Chondrocyte (in vitro differentiated cells): ENCODE measurements at regions not wholly inside any gene's neighbourhood (a gene's known extent, or its start where the extent isn't known, plus 50 kb on each side); places are given as distances from the start of the nearest gene placed in this dataset.

Experiments
- DNase-seq: peaks from one replicate; pipeline ENCODE4 v3.0.0; 2021; ENCODE audit warnings: mixed read lengths, low spot score
- H3K27ac Mint-ChIP-seq: one replicate; pipeline ENCODE4 v1.8.0; 2021; ENCODE audit warnings: mild to moderate bottlenecking, moderate library complexity, mixed read lengths; ENCODE audit not compliant: unreplicated experiment
- H3K27me3 Mint-ChIP-seq: 2 replicates; pipeline ENCODE4 v1.8.0; 2021; ENCODE audit warnings: low read depth, mixed read lengths
- H3K36me3 Mint-ChIP-seq: 2 replicates; pipeline ENCODE4 v1.8.0; 2021; ENCODE audit warnings: low read depth, mixed read lengths
- H3K4me1 Mint-ChIP-seq: 2 replicates; pipeline ENCODE4 v1.8.0; 2021; ENCODE audit warnings: low read depth, mild to moderate bottlenecking, mixed read lengths
- H3K4me3 Mint-ChIP-seq: one replicate; pipeline ENCODE4 v1.8.0; 2021; ENCODE audit warnings: mild to moderate bottlenecking, moderate library complexity, mixed read lengths; ENCODE audit not compliant: unreplicated experiment
- H3K9me3 Mint-ChIP-seq: 2 replicates; pipeline ENCODE4 v1.8.0; 2021; ENCODE audit warnings: low read depth, mixed read lengths
- CTCF ChIP-seq: fragments of 200-600 bp; sonication (generic); IDR thresholded peaks from 2 replicates; pipeline ENCODE4 v1.5.0; 2021; ENCODE audit warnings: antibody characterized with exemption, mild to moderate bottlenecking, moderate library complexity

- peaks cover 11% of the 10 kb centered on the region for H3K9me3 Mint-ChIP-seq
These were observed 412.9 kb upstream of the SUCLG2 start for GRCh38 chr3:68067314-68067713.

GRCh38 chr3:68062926-68063325, 408.5 kb upstream of the SUCLG2 start:
- no peak for DNase-seq
- Mint-ChIP-seq H3K4me1 (no peaks in the 10 kb centered on the region), H3K9me3 (no peaks in the 10 kb centered on the region), H3K36me3 (no peaks in the 10 kb centered on the region), H3K27me3 (peaks cover 8% of the 10 kb centered on the region), H3K27ac (no peak overlapping the region), H3K4me3 (no peak overlapping the region)
- no peak for TF ChIP-seq CTCF

More at GRCh38 chr3:68067314-68067713, 412.9 kb upstream of the SUCLG2 start:
- TF ChIP-seq CTCF, result no peak
- no peaks in the 10 kb centered on the region for H3K4me1 Mint-ChIP-seq
- no peak overlapping the region for H3K27ac Mint-ChIP-seq
- H3K36me3 Mint-ChIP-seq, result no peaks in the 10 kb centered on the region
- peaks cover 3% of the 10 kb centered on the region for H3K27me3 Mint-ChIP-seq
- no peak overlapping the region for H3K4me3 Mint-ChIP-seq
- no peak for DNase-seq

GRCh38 chr3:68060910-68061309, 406.5 kb upstream of the SUCLG2 start:
- Mint-ChIP-seq H3K27me3 (peaks cover 7% of the 10 kb centered on the region), H3K36me3 (no peaks in the 10 kb centered on the region), H3K27ac (no peak overlapping the region), H3K4me3 (no peak overlapping the region), H3K9me3 (no peaks in the 10 kb centered on the region), H3K4me1 (no peaks in the 10 kb centered on the region)
- no peak for DNase-seq
- TF ChIP-seq CTCF, result no peak

GRCh38 chr3:68060191-68060590, 405.8 kb upstream of the SUCLG2 start:
- Mint-ChIP-seq H3K27me3 (peaks cover 7% of the 10 kb centered on the region), H3K4me1 (no peaks in the 10 kb centered on the region), H3K27ac (no peak overlapping the region), H3K4me3 (no peak overlapping the region), H3K9me3 (no peaks in the 10 kb centered on the region), H3K36me3 (no peaks in the 10 kb centered on the region)
- no peak for DNase-seq
- TF ChIP-seq CTCF, result no peak

- Mint-ChIP-seq H3K9me3 (no peaks in the 10 kb centered on the region), H3K36me3 (no peaks in the 10 kb centered on the region), H3K4me1 (no peaks in the 10 kb centered on the region)
These were observed 405.3 kb upstream of the SUCLG2 start for GRCh38 chr3:68059628-68060152.

More at GRCh38 chr3:68059628-68060152, 405.3 kb upstream of the SUCLG2 start:
- Mint-ChIP-seq H3K27ac (no peak overlapping the region), H3K27me3 (peaks cover 7% of the 10 kb centered on the region), H3K4me3 (no peak overlapping the region)
- no peak for DNase-seq
- no peak for TF ChIP-seq CTCF
